ENCODE measurements at regions not wholly inside any gene's neighbourhood (a gene's known extent, or its start where the extent isn't known, plus 50 kb on each side); places are given as distances from the start of the nearest gene placed in this dataset.
"Not testable (repeated sequence)": the region's sequence is repeated elsewhere in the genome, so short reads cannot be mapped to it uniquely, and the experiment has no call there.

DNA sequence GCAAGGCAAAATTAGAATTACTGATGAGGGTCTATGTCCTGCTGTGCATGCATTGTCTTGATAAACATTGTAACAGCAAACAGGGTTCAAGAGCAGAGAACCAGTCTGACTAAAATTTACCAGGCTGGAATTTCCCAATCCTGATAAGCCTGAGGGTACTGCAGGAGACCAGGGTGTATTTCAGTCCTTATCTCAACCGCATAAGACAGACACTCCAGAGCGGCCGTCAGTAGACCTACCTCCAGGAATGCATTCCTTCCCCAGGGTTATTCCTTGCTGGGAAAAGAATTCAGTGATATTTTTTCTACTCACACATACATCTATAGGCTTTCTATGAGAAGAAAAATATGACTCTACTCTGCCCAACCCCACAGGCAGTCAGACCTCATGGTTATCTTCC is 466.1 kb downstream of the SLC6A15 start:
- not testable (repeated sequence) for TF ChIP-seq POLR2A, CTCF (IDR thresholded peaks at IDR 0.05)

Data from upper lobe of left lung (tissue), 4 donors.